Osteocyte (in vitro differentiated cells): ENCODE measurements at regions not wholly inside any gene's neighbourhood (a gene's known extent, or its start where the extent isn't known, plus 50 kb on each side); places are given as distances from the start of the nearest gene placed in this dataset.

ENCODE experiments used
- DNase-seq: peaks from one replicate; pipeline ENCODE4 v3.0.0; 2021; ENCODE audit warnings: mixed read lengths; ENCODE audit not compliant: unreplicated experiment; ENCODE audit errors: extremely low spot score
- H3K27ac Mint-ChIP-seq: one replicate; pipeline ENCODE4 v1.8.0; 2021; ENCODE audit warnings: mild to moderate bottlenecking, mixed read lengths; ENCODE audit not compliant: unreplicated experiment
- H3K27me3 Mint-ChIP-seq: one replicate; pipeline ENCODE4 v1.8.0; 2021; ENCODE audit warnings: mixed read lengths; ENCODE audit not compliant: unreplicated experiment
- H3K36me3 Mint-ChIP-seq: one replicate; pipeline ENCODE4 v1.8.0; 2021; ENCODE audit warnings: mixed read lengths; ENCODE audit not compliant: unreplicated experiment
- H3K4me1 Mint-ChIP-seq: one replicate; pipeline ENCODE4 v1.8.0; 2021; ENCODE audit warnings: mixed read lengths; ENCODE audit not compliant: unreplicated experiment
- H3K4me3 Mint-ChIP-seq: one replicate; pipeline ENCODE4 v1.8.0; 2021; ENCODE audit warnings: mild to moderate bottlenecking, moderate library complexity, mixed read lengths; ENCODE audit not compliant: unreplicated experiment
- H3K9me3 Mint-ChIP-seq: one replicate; pipeline ENCODE4 v1.8.0; 2021; ENCODE audit warnings: mixed read lengths; ENCODE audit not compliant: unreplicated experiment
- TF ChIP-seq, protein P1 (sequence below): fragments of 200-600 bp; sonication (generic); IDR thresholded peaks from 2 replicates; pipeline ENCODE4 v1.5.0; 2021; ENCODE audit warnings: antibody characterized with exemption, mild to moderate bottlenecking, moderate library complexity

DNA sequence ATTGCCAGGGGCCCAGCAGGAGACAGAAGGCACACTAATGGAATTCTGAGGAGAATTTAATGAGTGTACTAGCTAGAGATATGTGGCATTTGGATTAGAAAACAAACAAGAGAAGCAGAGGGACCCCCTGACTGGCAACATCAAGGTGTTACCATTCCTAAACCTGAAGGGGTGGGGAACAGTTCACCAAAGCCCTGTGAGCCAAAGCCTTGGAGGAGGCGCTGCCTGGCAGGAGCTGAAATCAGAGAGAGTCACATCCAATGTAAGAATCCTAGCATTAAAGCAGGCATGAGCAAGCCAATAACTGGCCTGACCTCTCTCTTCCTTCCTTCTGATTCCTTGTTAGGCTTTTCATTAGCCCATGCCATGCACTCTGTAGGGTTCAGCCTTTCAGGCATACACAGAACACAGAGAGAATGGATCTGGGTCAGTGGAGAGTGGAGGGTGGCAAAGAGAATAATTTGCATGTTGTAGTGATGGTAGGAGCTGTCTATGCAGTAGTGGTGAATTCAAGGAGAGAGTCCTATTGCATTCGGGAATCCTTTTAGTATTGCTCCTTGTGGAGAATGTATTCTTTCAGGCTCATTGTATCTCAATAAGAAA lies 367.2 kb upstream of the MAN1A1 start:
- TF ChIP-seq, protein P1, sequence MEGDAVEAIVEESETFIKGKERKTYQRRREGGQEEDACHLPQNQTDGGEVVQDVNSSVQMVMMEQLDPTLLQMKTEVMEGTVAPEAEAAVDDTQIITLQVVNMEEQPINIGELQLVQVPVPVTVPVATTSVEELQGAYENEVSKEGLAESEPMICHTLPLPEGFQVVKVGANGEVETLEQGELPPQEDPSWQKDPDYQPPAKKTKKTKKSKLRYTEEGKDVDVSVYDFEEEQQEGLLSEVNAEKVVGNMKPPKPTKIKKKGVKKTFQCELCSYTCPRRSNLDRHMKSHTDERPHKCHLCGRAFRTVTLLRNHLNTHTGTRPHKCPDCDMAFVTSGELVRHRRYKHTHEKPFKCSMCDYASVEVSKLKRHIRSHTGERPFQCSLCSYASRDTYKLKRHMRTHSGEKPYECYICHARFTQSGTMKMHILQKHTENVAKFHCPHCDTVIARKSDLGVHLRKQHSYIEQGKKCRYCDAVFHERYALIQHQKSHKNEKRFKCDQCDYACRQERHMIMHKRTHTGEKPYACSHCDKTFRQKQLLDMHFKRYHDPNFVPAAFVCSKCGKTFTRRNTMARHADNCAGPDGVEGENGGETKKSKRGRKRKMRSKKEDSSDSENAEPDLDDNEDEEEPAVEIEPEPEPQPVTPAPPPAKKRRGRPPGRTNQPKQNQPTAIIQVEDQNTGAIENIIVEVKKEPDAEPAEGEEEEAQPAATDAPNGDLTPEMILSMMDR = no peak
- no peak overlapping the region for H3K27ac Mint-ChIP-seq
- no peak overlapping the region for H3K4me3 Mint-ChIP-seq
- H3K4me1 Mint-ChIP-seq = no peaks in the 10 kb centered on the region
- no peaks in the 10 kb centered on the region for H3K36me3 Mint-ChIP-seq
- no peak for DNase-seq
- no peaks in the 10 kb centered on the region for H3K9me3 Mint-ChIP-seq
- peaks cover 11% of the 10 kb centered on the region for H3K27me3 Mint-ChIP-seq

DNA sequence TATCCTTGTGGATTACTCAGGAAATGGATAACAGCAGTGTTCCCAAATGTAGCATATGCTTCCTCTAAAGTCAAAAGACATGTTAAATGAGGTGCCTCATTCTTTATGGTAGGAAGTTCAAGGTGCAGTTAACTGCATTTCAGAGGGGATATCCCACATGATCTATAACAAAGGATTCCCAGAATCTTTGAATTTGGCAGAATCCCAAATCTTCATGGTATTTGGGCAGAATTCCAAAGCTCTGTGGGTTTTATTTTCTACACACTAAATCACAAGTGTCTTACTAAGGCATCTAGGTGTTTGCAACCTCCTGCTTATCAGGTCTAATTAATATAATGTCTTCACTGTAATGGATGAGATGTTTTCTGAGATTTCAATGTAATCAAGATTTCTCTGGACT lies 364.3 kb upstream of the MAN1A1 start:
- H3K4me1 Mint-ChIP-seq = no peaks in the 10 kb centered on the region
- H3K27ac Mint-ChIP-seq = no peak overlapping the region
- no peaks in the 10 kb centered on the region for H3K9me3 Mint-ChIP-seq
- H3K27me3 Mint-ChIP-seq = peaks cover 11% of the 10 kb centered on the region
- TF ChIP-seq, protein P1 = no peak
- no peak for DNase-seq
- H3K36me3 Mint-ChIP-seq = no peaks in the 10 kb centered on the region
- no peak overlapping the region for H3K4me3 Mint-ChIP-seq

DNA sequence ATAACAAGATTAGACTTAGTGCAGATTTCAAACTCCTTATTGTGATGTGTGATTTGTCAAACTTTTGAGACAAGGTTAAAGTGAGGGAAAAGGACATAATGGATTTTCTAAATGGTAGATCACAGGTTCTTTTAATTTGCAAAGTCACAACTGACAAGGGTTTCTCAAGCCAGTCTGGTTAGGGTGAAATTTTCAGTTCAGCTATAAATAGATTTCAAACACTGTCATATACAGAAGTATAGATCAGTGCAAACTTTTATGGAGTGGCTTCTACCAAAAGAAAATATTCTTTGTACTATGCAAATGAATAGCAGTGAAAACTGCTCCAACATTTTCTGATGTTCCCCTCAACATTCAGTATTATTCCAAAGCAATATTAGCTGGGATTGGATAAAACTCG lies 337.1 kb upstream of the MAN1A1 start:
- Mint-ChIP-seq H3K36me3 (no peaks in the 10 kb centered on the region), H3K4me3 (no peak overlapping the region), H3K27me3 (peaks cover 25% of the 10 kb centered on the region), H3K9me3 (no peaks in the 10 kb centered on the region), H3K27ac (no peak overlapping the region), H3K4me1 (peaks cover 6% of the 10 kb centered on the region)
- TF ChIP-seq, protein P1 = no peak
- no peak for DNase-seq

DNA sequence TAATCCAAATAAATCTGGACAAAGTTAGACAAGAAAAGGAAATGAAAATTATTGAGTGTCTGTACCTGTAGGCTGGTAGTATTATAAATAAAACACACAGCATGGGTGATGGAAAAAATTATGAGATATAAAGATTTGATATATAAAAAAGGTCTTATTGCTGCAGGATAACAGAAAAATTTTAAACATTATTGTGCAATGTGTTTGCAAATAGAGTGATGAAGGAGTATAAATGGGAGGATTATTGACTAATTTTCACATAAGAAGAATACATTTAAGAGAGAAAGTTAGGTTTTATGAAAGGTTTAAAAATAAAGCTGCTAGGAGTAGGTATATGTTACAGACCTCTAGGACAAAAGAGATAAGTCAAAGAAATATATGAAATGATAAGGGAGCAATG lies 336.7 kb upstream of the MAN1A1 start:
- H3K27me3 Mint-ChIP-seq = peaks cover 23% of the 10 kb centered on the region
- H3K36me3 Mint-ChIP-seq = no peaks in the 10 kb centered on the region
- H3K9me3 Mint-ChIP-seq = no peaks in the 10 kb centered on the region
- no peak overlapping the region for H3K27ac Mint-ChIP-seq
- no peak overlapping the region for H3K4me3 Mint-ChIP-seq
- TF ChIP-seq, protein P1 = no peak
- peaks cover 6% of the 10 kb centered on the region for H3K4me1 Mint-ChIP-seq
- no peak for DNase-seq

DNA sequence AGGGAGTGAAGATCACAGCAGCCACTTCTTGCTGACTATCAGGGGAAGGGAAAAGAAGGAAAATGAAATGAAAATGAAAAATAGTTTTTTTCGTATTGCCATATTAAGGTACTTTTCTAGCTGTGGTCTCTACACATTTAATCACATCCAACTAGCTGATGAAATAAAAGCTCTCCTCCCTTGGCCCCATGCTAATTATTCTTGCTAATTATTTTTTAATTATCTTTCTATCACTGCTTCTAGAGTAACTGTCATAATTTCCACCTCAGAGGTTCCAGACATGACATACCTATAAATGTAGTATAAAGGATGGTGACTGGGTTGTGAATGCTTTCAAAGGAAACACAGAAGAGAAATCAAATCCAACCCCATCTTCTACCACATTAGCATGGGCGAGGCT lies 334.1 kb upstream of the MAN1A1 start:
- no peaks in the 10 kb centered on the region for H3K9me3 Mint-ChIP-seq
- TF ChIP-seq, protein P1 = no peak

More for the DNA sequence above, 334.1 kb upstream of the MAN1A1 start:
- Mint-ChIP-seq H3K4me1 (peaks cover 6% of the 10 kb centered on the region), H3K4me3 (no peak overlapping the region), H3K27me3 (peaks cover 19% of the 10 kb centered on the region), H3K27ac (no peak overlapping the region), H3K36me3 (no peaks in the 10 kb centered on the region)
- no peak for DNase-seq
